ENCODE measurements at regions not wholly inside any gene's neighbourhood (a gene's known extent, or its start where the extent isn't known, plus 50 kb on each side); places are given as distances from the start of the nearest gene placed in this dataset.

DNA sequence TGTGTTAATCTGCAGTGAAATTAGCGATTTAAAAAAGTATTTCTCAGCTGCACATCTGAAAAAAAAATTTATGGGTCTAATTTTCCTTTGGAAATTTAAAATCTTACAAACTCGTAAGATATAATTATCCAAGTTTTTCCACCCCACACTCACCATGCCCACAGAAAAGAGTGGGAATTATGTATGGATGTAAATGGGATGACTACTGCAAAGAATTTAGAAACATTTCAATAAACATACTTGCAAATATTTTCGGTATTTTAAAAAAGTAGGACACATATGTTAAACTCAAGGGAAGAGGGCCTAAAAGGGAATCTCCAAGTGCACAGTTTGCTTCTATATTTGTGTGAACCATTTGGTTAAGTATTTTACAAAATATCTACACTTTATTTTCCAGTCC, 1039.9 kb upstream of the POU3F3 start:
- Mint-ChIP-seq H3K4me1 (no peaks in the 10 kb centered on the region), H3K36me3 (ENCODE audit: low read depth) (no peaks in the 10 kb centered on the region), H3K27ac (no peak overlapping the region), H3K4me3 (no peak overlapping the region), H3K9me3 (peaks cover 2% of the 10 kb centered on the region), H3K27me3 (no peaks in the 10 kb centered on the region)
- ChIA-PET CTCF (no interaction called here), POLR2A (no interaction called here)
- DNase-seq, result no peak
- ATAC-seq (ENCODE audit: low read depth), result no peak
- TF ChIP-seq, protein P1, sequence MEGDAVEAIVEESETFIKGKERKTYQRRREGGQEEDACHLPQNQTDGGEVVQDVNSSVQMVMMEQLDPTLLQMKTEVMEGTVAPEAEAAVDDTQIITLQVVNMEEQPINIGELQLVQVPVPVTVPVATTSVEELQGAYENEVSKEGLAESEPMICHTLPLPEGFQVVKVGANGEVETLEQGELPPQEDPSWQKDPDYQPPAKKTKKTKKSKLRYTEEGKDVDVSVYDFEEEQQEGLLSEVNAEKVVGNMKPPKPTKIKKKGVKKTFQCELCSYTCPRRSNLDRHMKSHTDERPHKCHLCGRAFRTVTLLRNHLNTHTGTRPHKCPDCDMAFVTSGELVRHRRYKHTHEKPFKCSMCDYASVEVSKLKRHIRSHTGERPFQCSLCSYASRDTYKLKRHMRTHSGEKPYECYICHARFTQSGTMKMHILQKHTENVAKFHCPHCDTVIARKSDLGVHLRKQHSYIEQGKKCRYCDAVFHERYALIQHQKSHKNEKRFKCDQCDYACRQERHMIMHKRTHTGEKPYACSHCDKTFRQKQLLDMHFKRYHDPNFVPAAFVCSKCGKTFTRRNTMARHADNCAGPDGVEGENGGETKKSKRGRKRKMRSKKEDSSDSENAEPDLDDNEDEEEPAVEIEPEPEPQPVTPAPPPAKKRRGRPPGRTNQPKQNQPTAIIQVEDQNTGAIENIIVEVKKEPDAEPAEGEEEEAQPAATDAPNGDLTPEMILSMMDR (IDR thresholded peaks at IDR 0.05), result no peak
- intact Hi-C loops (cut with micrococcal nuclease), result no loop called here

DNA sequence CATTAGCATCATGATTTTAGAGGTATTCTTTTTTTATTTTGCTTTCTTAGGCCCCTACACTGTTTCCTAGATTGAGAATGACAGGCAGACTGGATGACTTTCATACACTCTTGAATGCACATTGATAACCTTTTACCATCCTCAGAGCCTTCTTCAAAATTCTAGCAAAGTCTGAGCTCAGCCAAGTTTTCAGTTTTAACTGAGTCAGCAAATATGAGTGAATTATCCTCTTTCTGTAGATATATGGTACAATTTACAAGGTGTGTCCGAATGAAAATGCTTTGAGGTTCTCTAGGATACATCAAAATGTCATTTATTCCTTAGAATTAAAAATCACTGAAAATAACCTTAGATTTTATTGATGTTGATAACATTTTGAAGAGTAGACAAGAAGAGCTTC, 1038.2 kb upstream of the POU3F3 start:
- TF ChIP-seq, protein P1 (IDR thresholded peaks at IDR 0.05), result no peak
- H3K9me3 Mint-ChIP-seq, result peaks cover 2% of the 10 kb centered on the region
- DNase-seq (no peak), ATAC-seq (ENCODE audit: low read depth) (no peak)
- H3K4me3 Mint-ChIP-seq, result no peak overlapping the region
- H3K4me1 Mint-ChIP-seq, result no peaks in the 10 kb centered on the region
- H3K36me3 Mint-ChIP-seq (ENCODE audit: low read depth), result no peaks in the 10 kb centered on the region
- no peak overlapping the region for H3K27ac Mint-ChIP-seq
- no peaks in the 10 kb centered on the region for H3K27me3 Mint-ChIP-seq
- intact Hi-C loops (cut with micrococcal nuclease), result no loop called here
- POLR2A ChIA-PET, result no interaction called here
- CTCF ChIA-PET, result no interaction called here

DNA sequence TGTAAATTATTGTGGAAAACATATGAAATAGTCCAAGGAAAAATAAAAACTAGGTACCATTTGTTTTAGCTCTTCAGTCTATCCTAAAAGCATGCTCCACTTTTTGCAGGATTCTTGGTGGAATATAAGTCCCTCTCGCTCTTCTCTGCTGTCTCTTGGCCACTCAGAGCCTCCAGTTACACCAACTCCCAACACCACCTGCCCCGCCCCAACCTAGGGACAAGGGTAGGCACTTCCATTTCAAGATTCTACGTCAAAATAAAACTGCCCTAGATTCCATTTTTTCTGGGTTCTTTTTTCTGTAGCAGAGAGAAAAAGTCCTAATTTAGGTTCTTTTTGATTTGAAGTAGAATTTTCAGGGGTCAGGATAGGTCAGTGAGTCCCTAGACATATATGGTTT, 1036.2 kb upstream of the POU3F3 start:
- H3K36me3 Mint-ChIP-seq (ENCODE audit: low read depth), result no peaks in the 10 kb centered on the region
- TF ChIP-seq, protein P1 (IDR thresholded peaks at IDR 0.05), result no peak
- ATAC-seq (ENCODE audit: low read depth) (no peak), DNase-seq (no peak)
- ChIA-PET POLR2A (no interaction called here), CTCF (no interaction called here)
- no peak overlapping the region for H3K27ac Mint-ChIP-seq
- no peaks in the 10 kb centered on the region for H3K4me1 Mint-ChIP-seq
- no peak overlapping the region for H3K4me3 Mint-ChIP-seq
- intact Hi-C loops (cut with micrococcal nuclease), result no loop called here
- peaks cover 6% of the 10 kb centered on the region for H3K9me3 Mint-ChIP-seq
- no peaks in the 10 kb centered on the region for H3K27me3 Mint-ChIP-seq

DNA sequence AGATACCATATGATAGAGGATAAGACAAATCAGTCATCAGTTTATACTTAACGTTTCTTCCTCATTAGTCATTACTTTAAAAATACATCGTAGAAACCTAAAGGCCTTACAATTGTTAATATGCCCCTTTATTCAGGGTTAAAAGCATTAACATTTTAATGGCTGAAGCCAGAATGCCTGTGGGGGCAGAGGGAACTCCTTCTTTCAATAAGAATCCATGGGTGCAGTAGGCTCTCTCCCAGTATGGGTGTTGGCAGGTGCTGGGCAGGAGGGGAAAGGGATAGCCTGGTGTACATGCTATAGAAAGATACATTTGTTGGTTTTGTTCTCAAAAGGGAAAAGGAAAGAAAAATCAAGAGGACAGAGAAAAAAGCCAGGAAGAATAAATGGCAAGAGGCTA, 1035.7 kb upstream of the POU3F3 start:
- intact Hi-C loops (cut with micrococcal nuclease), result no loop called here
- ATAC-seq (ENCODE audit: low read depth) (no peak), DNase-seq (no peak)
- POLR2A ChIA-PET, result no interaction called here
- no peak overlapping the region for H3K27ac Mint-ChIP-seq
- CTCF ChIA-PET, result no interaction called here
- H3K36me3 Mint-ChIP-seq (ENCODE audit: low read depth), result no peaks in the 10 kb centered on the region
- TF ChIP-seq, protein P1 (IDR thresholded peaks at IDR 0.05), result no peak
- no peaks in the 10 kb centered on the region for H3K27me3 Mint-ChIP-seq
- peaks cover 6% of the 10 kb centered on the region for H3K9me3 Mint-ChIP-seq
- no peak overlapping the region for H3K4me3 Mint-ChIP-seq
- no peaks in the 10 kb centered on the region for H3K4me1 Mint-ChIP-seq

DNA sequence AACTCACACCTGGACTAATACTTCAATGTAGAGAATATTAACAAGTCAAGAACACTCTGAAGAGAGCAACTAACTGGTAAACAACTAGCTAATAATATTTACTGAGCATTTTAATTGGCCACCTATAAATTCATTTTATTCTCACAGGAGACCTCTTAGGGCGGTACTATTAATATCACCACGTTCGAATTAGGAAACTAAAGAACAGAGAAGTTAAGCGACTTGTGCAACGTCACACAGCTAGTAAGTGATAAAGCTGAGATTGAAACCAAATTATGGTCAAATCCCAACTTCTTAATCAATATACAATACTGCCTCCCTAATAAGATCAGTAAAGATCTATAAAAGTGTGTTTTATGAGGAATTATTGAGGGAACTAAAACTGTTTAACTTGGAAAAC, 1034.3 kb upstream of the POU3F3 start:
- H3K27me3 Mint-ChIP-seq, result no peaks in the 10 kb centered on the region
- H3K27ac Mint-ChIP-seq, result no peak overlapping the region
- DNase-seq (no peak), ATAC-seq (ENCODE audit: low read depth) (no peak)
- H3K4me1 Mint-ChIP-seq, result no peaks in the 10 kb centered on the region
- no peaks in the 10 kb centered on the region for H3K36me3 Mint-ChIP-seq (ENCODE audit: low read depth)
- H3K4me3 Mint-ChIP-seq, result no peak overlapping the region
- H3K9me3 Mint-ChIP-seq, result peaks cover 4% of the 10 kb centered on the region
- TF ChIP-seq, protein P1 (IDR thresholded peaks at IDR 0.05), result no peak
- ChIA-PET POLR2A (no interaction called here), CTCF (no interaction called here)
- intact Hi-C loops (cut with micrococcal nuclease), result no loop called here
